HepG2 (cell line): ENCODE measurements at regions not wholly inside any gene's neighbourhood (a gene's known extent, or its start where the extent isn't known, plus 50 kb on each side); places are given as distances from the start of the nearest gene placed in this dataset.

ENCODE experiments used
- MAFF ChIP-seq: IDR thresholded peaks from 2 replicates; pipeline ENCODE4 v1.6.1; 2011; ENCODE audit warnings: low read depth, low read length, improper control_type of control experiment
- MED1 ChIP-seq: sonication (generic); formaldehyde crosslinking; IDR thresholded peaks from 2 replicates; pipeline ENCODE4 v1.4.0; 2020; ENCODE audit warnings: missing genetic modification reagents
- NBN ChIP-seq: fragments of 450-650 bp; conservative IDR thresholded peaks from 2 replicates; pipeline ENCODE4 v1.6.1; 2017
- POLR2A ChIP-seq, 2 experiments: IDR thresholded peaks; 2 replicates each; pipeline ENCODE4 v1.6.1; 2011; ENCODE audit warnings: low read depth in 2 of 2, low read length in 2 of 2, mild to moderate bottlenecking in 1 of 2, moderate library complexity in 1 of 2; ENCODE audit not compliant: insufficient read depth in 1 of 2
- POLR2G ChIP-seq: fragments of 200-400 bp; formaldehyde crosslinking; IDR thresholded peaks from 2 replicates; pipeline ENCODE4 v1.6.1; 2018; ENCODE audit warnings: mild to moderate bottlenecking, low read depth, low read length, moderate library complexity
- RBFOX2 ChIP-seq: fragments of 200-400 bp; formaldehyde crosslinking; IDR thresholded peaks from 2 replicates; pipeline ENCODE4 v1.6.1; 2017; ENCODE audit warnings: low read depth, mild to moderate bottlenecking, low read length
- ZBTB7B ChIP-seq: sonication (generic); formaldehyde crosslinking; IDR thresholded peaks from 2 replicates; pipeline ENCODE4 v1.4.0; 2020; ENCODE audit warnings: missing genetic modification reagents
- ZEB1 ChIP-seq: IDR thresholded peaks from 2 replicates; pipeline ENCODE4 v1.6.1; 2012; ENCODE audit warnings: mild to moderate bottlenecking, low read depth, inconsistent platforms; ENCODE audit not compliant: insufficient replicate concordance
- TF ChIP-seq, protein P1 (sequence below): sonication (generic); formaldehyde crosslinking; IDR thresholded peaks from 2 replicates; pipeline ENCODE4 v1.5.0; 2020; ENCODE audit warnings: mild to moderate bottlenecking, missing genetic modification reagents, moderate library complexity

DNA sequence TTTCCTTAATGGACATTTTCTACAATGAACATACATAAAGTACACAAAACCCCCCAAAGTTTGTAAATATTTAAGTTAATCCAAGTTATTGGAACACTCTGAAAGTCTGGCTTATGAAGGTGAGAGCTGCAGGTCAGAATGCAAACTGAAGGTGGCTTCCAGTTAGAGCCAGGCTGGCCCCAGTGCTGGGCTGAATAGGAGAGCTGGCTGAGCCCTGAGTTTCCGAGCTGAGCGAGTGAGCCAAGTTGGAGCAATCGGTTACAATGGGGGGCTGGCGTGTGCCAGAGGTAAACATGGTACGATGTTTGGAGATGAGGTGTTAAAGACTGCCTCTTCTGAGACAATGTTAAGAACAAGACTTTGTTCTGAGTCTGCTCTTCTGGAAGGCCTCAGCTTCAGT is 230.8 kb upstream of the MCTP2 start:
- TF ChIP-seq ZEB1: no peak
- no peak for TF ChIP-seq ZBTB7B (CRISPR knock-in tag)
- no peak for TF ChIP-seq POLR2A (IDR thresholded peaks at IDR 0.05; ENCODE audit: insufficient read depth in 1 of 2, low read depth in 2 of 2, low read length in 2 of 2)
- TF ChIP-seq MED1 (CRISPR knock-in tag): no peak
- TF ChIP-seq NBN: no peak
- TF ChIP-seq POLR2G: no peak
- TF ChIP-seq, protein P1, sequence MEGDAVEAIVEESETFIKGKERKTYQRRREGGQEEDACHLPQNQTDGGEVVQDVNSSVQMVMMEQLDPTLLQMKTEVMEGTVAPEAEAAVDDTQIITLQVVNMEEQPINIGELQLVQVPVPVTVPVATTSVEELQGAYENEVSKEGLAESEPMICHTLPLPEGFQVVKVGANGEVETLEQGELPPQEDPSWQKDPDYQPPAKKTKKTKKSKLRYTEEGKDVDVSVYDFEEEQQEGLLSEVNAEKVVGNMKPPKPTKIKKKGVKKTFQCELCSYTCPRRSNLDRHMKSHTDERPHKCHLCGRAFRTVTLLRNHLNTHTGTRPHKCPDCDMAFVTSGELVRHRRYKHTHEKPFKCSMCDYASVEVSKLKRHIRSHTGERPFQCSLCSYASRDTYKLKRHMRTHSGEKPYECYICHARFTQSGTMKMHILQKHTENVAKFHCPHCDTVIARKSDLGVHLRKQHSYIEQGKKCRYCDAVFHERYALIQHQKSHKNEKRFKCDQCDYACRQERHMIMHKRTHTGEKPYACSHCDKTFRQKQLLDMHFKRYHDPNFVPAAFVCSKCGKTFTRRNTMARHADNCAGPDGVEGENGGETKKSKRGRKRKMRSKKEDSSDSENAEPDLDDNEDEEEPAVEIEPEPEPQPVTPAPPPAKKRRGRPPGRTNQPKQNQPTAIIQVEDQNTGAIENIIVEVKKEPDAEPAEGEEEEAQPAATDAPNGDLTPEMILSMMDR (CRISPR knock-in tag): no peak
- TF ChIP-seq RBFOX2: no peak
- TF ChIP-seq MAFF: no peak
